GM21825 (cell line): ENCODE measurements at regions not wholly inside any gene's neighbourhood (a gene's known extent, or its start where the extent isn't known, plus 50 kb on each side); places are given as distances from the start of the nearest gene placed in this dataset.
A peak's percentile ranks its signal among the peaks of the same experiment; 100 is the strongest.
"Not testable (repeated sequence)": the region's sequence is repeated elsewhere in the genome, so short reads cannot be mapped to it uniquely, and the experiment has no call there.

Source experiments
- ATAC-seq: cut with Tn5 transposase; IDR thresholded peaks from one replicate; pipeline ENCODE4 v1.9.1; 2021; ENCODE audit warnings: mild to moderate bottlenecking, moderate library complexity; ENCODE audit not compliant: unreplicated experiment

GRCh38 chr9:71514344-71514975 lies 253.9 kb downstream of the CEMIP2 start:
- ATAC-seq, result no peak

DNA sequence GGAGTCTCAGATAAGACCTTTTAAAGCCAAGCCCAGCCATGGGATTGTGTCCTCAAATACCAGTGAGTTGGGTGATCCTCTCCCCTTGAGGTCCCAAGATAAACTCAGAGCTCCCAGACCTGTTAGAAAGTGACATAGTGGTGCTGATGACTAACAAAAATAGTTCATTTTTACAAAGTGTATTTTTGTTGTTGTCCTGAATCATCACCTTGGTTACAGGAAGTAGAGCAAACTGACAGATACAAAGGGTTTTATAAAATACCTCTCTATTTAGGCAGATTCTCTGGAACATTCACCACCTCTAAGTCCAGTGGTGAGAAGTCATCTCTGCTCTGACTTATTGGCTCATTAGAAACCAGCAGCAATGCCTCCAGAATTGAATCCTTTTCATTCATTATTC lies 259.3 kb downstream of the CEMIP2 start:
- ATAC-seq, result no peak

- not testable (repeated sequence) for ATAC-seq
Measured at GRCh38 chr9:71508141-71508540, 260.2 kb downstream of the CEMIP2 start.

DNA sequence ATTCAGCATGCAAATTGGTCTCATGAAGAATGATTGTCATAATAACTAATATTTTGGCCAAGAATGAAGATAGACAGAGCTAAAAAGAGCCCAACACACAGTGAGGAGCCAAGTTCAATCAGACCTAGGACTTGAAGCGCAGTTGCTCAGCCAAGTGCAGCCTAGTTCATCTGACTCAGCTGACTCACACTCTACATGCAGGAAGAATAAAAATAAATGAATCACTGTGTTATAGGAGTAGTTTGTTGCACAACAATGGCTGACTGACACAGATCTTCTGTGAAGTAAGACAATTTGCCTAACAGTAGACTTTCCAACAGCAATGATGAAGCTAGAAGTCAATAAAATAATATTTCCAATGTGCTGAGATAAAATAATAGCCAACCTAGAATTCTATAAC lies 261.5 kb downstream of the CEMIP2 start:
- no peak for ATAC-seq

GRCh38 chr9:71504636-71505035 lies 263.7 kb downstream of the CEMIP2 start:
- ATAC-seq, result no peak

DNA sequence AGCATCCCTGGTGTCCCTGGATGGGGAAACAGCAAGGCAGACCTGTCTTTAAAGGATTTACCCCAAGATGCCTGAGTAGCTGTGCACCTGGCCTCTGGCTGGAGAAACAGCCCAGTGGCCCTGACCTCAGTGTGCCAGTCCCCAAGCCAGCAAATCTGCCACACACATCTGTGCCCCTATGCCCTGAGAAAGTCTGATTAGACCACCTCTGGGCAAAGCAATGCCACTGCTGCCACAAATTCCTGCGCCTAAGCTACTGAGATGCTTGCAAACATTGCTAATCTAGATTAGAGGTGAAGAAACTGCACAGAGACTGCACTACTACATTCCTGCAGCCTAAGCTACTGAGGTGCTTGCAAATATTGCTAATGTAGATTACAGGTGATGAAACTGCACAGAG lies 269.6 kb downstream of the CEMIP2 start:
- ATAC-seq, result no peak

- ATAC-seq, result no peak
Measured at GRCh38 chr9:71490810-71491209, 277.5 kb downstream of the CEMIP2 start.

GRCh38 chr9:71487061-71487460 lies 281.3 kb downstream of the CEMIP2 start:
- no peak for ATAC-seq

DNA sequence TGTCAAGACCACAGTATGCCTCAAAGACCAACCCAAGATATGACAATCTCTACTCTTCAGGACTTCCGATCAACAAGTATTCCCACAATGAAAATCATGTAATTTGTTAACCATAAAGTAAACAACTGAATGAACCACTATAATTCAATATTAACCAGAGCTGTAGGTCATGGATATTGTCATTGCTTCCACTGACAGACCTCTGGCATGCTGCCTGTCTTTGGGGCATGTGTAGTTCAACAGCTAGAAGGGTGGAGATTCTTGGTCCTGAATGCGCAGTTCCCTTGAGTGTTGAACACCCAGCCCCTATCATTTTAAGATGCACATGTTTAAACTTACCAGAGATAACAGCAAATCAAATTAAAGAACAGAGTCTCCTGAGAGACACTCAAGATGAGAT lies 283.0 kb downstream of the CEMIP2 start:
- no peak for ATAC-seq

DNA sequence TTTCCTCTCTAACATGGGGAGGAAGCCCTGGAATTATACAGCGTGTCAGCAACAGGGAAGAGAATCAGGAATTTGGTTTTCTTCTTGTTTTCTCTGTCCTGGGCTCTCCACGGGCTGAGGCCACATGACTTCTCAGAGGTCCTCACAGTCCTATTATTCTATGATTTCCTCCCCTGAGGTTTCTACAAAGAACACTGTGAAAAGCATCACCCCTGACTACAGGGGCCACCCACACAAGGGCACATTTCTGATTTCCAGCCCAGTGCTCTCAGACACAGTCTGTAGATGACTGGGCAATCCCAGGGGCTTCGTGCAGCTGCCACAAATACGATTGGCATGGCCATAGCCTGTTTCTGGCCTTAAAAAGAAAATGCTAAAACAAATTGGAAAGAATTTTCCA lies 284.9 kb downstream of the CEMIP2 start:
- ATAC-seq, result no peak

DNA sequence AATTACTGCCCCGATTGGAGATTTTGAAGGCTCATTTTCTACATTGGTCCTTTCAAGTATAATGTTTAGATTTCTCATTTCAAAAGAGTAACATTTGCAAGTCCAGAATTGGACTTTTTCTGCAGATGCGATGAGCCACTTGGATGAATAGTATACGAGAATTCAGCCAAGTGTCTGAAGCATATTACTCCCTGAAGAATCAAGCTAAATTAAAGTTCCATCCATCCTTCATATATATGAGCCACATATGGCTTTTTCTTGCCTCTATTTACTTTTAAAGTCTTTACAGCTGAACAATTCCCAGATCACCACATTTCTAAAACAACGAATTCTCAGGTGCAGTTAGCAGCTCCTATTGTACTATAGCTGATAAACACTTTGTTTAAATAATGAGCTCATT lies 288.7 kb downstream of the CEMIP2 start:
- no peak for ATAC-seq

DNA sequence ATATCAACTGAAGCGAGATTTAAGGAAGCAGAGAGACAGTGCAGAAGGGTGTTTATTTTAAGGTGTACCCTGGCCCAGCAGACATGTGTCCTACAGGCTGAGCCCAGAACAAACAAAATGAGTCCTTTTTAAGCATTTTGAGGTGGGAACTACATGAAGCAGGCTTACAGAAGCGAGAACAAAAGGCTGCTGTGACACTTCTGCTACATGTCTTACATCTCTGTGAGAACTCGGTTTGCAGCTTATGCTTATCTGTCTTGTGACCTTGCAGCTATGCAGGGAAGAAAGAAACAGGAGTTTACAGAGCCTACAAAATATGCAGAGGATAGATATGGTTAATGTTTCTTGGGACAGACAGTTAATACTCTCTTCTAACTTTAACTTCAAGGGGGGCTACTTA lies 295.9 kb downstream of the CEMIP2 start:
- no peak for ATAC-seq

DNA sequence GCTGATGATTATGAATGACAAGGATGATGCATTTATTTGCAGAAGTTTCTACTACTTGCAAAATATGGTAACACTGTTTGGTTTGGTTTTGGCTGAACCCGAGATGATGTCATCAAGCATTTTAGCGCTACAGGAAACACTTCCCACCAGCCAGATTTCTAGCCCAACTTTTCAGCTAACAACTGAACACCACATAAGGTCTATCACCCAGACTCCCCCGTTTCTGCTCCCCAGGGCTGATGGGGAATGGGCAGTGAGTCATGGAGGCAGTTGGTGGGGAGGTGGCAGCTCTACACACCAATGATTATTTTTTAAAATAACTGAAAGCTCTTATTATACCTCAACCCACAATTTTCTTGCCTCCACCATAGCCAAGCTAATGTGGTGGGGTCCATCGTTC lies 302.9 kb downstream of the CEMIP2 start:
- no peak for ATAC-seq

DNA sequence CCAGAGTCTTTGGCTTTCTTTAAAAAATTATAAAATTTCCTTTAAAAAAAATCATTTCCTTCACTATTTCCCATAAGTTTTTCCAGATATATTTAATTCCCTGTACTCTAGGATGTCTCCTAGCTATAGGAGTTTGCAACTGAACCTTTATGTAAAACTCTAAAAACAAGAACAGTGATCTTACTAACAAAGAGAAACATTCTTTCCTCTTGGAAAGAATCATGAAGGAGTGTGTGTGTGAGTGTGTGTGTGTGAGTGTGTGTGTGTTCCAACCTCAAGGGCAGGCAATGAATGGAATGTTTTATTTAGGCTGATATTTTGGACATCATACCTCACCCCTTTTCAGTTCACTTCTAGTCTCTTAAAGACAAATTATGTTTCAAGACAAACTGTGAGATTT lies 309.2 kb downstream of the CEMIP2 start:
- no peak for ATAC-seq

DNA sequence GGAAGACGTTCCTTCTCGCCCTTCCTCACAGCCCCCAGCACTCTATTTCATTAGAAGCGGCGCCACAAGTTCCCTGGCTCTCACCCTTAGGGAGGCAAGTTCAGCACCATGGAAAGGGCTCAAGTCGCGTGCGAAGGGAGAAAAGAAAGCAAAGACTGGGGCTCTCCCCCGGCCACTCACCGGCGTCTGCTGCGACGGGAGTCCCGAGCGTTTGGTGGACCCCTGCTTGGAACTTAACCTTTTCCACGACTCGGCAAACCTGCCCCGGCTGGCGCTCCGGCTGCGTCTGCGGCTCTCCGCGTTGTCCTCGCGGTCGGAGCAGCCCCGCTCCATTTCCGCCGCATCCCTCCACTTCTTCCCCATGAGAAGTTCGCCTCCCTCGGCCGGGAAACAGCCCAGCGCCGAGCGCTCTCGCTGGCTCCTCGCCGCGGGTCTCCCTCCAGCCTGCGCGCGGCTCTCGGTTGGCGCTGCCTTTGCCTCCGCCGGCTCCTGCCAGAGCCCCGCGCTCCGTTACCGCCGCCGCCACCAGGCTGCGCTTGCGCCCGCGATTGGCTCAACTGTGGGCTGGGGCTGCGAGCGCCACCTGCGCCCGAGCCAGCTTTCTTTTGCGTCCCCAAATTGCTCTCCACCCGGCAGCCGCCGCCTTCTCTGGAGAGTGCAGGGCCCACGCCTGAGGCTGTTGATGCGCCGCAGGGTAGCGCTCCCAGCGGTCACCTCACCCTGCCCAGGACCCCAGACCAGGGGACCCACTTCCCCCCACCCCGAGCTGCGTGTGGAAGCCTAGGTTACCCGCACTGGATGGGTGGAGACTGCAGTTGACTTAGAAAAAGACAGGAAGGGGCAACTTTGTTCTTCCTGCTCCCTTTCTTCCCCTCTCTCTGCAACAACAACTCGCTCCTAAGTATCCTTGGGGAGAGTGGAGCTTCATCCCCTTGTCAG lies 321.6 kb downstream of the CEMIP2 start:
- ATAC-seq, result peak; percentile 72

- no peak for ATAC-seq
Measured at GRCh38 chr9:71446106-71446472, 322.2 kb downstream of the CEMIP2 start.

DNA sequence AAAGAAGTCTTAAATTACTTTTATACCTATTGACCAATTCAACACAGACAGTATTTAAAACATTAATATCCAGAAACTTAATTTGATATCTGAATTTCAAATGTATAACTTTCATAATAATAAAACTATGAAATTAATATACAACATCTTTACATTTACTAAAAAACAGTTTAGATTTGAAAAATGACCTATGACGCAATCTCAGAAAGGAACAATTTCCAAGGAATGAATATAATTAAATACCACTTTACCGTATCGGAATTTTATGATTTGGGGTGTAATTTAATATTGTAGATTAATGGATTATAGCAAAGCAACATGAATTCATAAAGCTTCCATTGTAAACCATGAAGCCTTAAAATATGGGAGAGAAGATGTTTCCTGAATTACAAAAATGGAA lies 321.5 kb upstream of the TRPM3 start:
- no peak for ATAC-seq

DNA sequence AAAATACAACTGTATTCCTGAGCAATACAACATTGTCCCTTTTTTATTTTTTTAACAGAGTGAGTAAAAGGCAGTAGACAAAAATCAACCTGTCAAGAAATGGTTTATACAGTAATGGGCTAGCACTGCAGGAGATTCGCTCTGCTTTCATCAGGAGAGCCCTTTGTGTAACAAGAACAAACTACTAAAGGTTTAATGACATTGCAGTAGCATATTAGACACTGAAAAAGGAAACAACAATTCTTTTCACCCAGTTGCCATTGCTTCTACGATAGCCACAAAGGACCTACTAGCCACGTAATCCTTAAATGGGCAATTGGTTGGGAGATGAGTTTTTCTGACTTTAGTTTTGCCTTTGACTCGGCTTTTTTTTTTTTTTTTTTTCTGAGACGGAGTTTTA lies 319.8 kb upstream of the TRPM3 start:
- no peak for ATAC-seq

- no peak for ATAC-seq
Measured at GRCh38 chr9:71431931-71432330, 310.5 kb upstream of the TRPM3 start.

- ATAC-seq, result not testable (repeated sequence)
Measured at GRCh38 chr9:71407341-71407740, 285.9 kb upstream of the TRPM3 start.

DNA sequence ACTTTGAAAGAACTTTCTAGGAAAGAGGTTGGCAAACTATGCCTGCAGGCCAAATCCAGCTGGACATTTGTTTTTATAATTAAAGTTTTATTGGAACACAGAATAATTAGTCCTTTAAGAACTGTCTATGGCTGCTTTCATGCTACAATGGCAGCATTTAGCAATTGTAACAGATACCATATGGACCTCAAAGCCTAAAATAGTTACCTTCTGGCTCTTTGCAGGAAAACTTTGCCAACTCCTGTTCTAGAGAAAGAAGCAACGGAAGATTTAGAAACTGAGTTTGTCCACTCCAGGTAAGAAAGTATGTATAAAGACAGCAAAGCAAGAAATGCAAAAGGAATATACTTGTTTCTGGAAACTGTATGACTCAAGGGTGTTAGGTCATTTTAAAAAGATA lies 281.7 kb upstream of the TRPM3 start:
- ATAC-seq, result no peak

DNA sequence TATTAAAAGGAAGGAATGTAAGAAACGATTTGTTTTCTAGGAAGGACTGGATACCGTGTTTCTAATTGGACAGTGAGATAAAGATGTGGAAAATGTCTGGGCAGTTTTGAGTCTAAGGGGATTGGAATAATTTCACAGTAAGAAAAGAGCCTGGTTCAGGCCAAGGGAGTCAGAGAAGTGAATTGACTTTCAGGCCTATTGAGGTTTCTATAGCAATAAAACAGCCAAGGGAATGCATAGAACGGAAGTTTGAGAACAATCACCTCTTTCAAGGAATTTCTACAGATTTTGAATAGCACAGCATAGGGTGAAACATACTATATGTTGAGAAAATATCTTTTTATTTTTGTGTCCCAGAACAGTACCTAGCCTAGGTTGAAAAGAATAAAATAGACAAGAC lies 271.6 kb upstream of the TRPM3 start:
- ATAC-seq, result no peak
